SK-N-SH treated with all-trans-retinoic acid at 6 μM for 48 hours (cell line): ENCODE measurements at regions not wholly inside any gene's neighbourhood (a gene's known extent, or its start where the extent isn't known, plus 50 kb on each side); places are given as distances from the start of the nearest gene placed in this dataset.

ENCODE experiments used
- ATAC-seq: fragments of 200-7000 bp; cut with Tn5 transposase; 3 replicates; pipeline ENCODE4 v1.9.1; 2020; ENCODE audit warnings: mild to moderate bottlenecking, moderate library complexity
- ARNTL ChIP-seq: fragments of 450-650 bp; formaldehyde crosslinking; IDR thresholded peaks from 2 replicates; pipeline ENCODE4 v1.5.0; 2020; ENCODE audit warnings: low read depth, mild to moderate bottlenecking, moderate library complexity, borderline replicate concordance
- BACH2 ChIP-seq: fragments of 250-450 bp; sonication (Bioruptor Pico); IDR thresholded peaks from 2 replicates; pipeline ENCODE4 v1.9.0; 2021; ENCODE audit warnings: mild to moderate bottlenecking, borderline replicate concordance
- CREB5 ChIP-seq: fragments of 250-450 bp; sonication (Bioruptor Pico); IDR thresholded peaks from 2 replicates; pipeline ENCODE4 v1.5.1; 2020; ENCODE audit warnings: low read depth, mild to moderate bottlenecking, moderate library complexity
- CSDC2 ChIP-seq: fragments of 250-450 bp; sonication (Bioruptor Pico); IDR thresholded peaks from 2 replicates; pipeline ENCODE4 v1.5.0; 2020; ENCODE audit warnings: mild to moderate bottlenecking, moderate library complexity
- CSRNP3 ChIP-seq: fragments of 250-450 bp; sonication (Bioruptor Pico); IDR thresholded peaks from 2 replicates; pipeline ENCODE4 v1.5.1; 2021; ENCODE audit warnings: mild to moderate bottlenecking, moderate library complexity
- ESRRG ChIP-seq: fragments of 250-450 bp; sonication (Bioruptor Pico); IDR thresholded peaks from 2 replicates; pipeline ENCODE4 v1.6.1; 2021; ENCODE audit warnings: mild to moderate bottlenecking
- GLIS3 ChIP-seq: fragments of 250-450 bp; sonication (Bioruptor Pico); IDR thresholded peaks from 2 replicates; pipeline ENCODE4 v1.5.0; 2020; ENCODE audit warnings: mild to moderate bottlenecking, moderate library complexity
- ISL1 ChIP-seq: fragments of 250-450 bp; sonication (Bioruptor Pico); IDR thresholded peaks from 2 replicates; pipeline ENCODE4 v2.1.2; 2022; ENCODE audit warnings: mild to moderate bottlenecking, moderate library complexity
- OSR1 ChIP-seq: fragments of 250-450 bp; sonication (Bioruptor Pico); IDR thresholded peaks from 2 replicates; pipeline ENCODE4 v1.8.0; 2022; ENCODE audit warnings: moderate library complexity, mild to moderate bottlenecking, inconsistent platforms
- PATZ1 ChIP-seq: fragments of 250-450 bp; sonication (Bioruptor Pico); IDR thresholded peaks from 2 replicates; pipeline ENCODE4 v1.8.0; 2020; ENCODE audit warnings: mild to moderate bottlenecking, moderate library complexity, borderline replicate concordance
- PPARA ChIP-seq: fragments of 250-450 bp; sonication (Bioruptor Pico); IDR thresholded peaks from 2 replicates; pipeline ENCODE4 v1.5.0; 2020; ENCODE audit warnings: mild to moderate bottlenecking, borderline replicate concordance
- RARB ChIP-seq: fragments of 250-450 bp; sonication (Bioruptor Pico); IDR thresholded peaks from 2 replicates; pipeline ENCODE4 v1.8.0; 2021; ENCODE audit warnings: mild to moderate bottlenecking, moderate library complexity
- SNAI2 ChIP-seq: fragments of 250-450 bp; sonication (Bioruptor Pico); IDR thresholded peaks from 2 replicates; pipeline ENCODE4 v1.5.0; 2020; ENCODE audit warnings: mild to moderate bottlenecking, moderate library complexity
- TCF4 ChIP-seq: fragments of 250-450 bp; sonication (Bioruptor Pico); IDR thresholded peaks from 2 replicates; pipeline ENCODE4 v1.8.0; 2021; ENCODE audit warnings: mild to moderate bottlenecking, moderate library complexity, borderline replicate concordance
- TOX ChIP-seq: fragments of 250-450 bp; sonication (Bioruptor Pico); IDR thresholded peaks from 2 replicates; pipeline ENCODE4 v1.8.0; 2021; ENCODE audit warnings: mild to moderate bottlenecking, moderate library complexity, borderline replicate concordance
- ZFP3 ChIP-seq: fragments of 250-450 bp; sonication (Bioruptor Pico); IDR thresholded peaks from 2 replicates; pipeline ENCODE4 v1.5.0; 2020; ENCODE audit warnings: mild to moderate bottlenecking, moderate library complexity
- ZFP30 ChIP-seq: fragments of 450-650 bp; formaldehyde crosslinking; IDR thresholded peaks from 2 replicates; pipeline ENCODE4 v1.5.0; 2022; ENCODE audit warnings: mild to moderate bottlenecking, moderate library complexity
- ZNF565 ChIP-seq: fragments of 450-650 bp; formaldehyde crosslinking; conservative IDR thresholded peaks from 2 replicates; pipeline ENCODE4 v1.5.0; 2020; ENCODE audit warnings: low read depth, mild to moderate bottlenecking, moderate library complexity
- ZNF70 ChIP-seq: fragments of 450-650 bp; formaldehyde crosslinking; IDR thresholded peaks from 2 replicates; pipeline ENCODE4 v1.5.0; 2020; ENCODE audit warnings: mild to moderate bottlenecking, moderate library complexity
- ZNF8 ChIP-seq: fragments of 450-650 bp; formaldehyde crosslinking; IDR thresholded peaks from 2 replicates; pipeline ENCODE4 v1.5.0; 2020; ENCODE audit warnings: mild to moderate bottlenecking, moderate library complexity
- TF ChIP-seq, protein P1 (sequence below): fragments of 250-450 bp; sonication (Bioruptor Pico); IDR thresholded peaks from 2 replicates; pipeline ENCODE4 v1.8.0; 2021; ENCODE audit warnings: low read depth, mild to moderate bottlenecking, moderate library complexity, borderline replicate concordance

- TF ChIP-seq PATZ1 (CRISPR knock-in tag) (no peak), CSRNP3 (CRISPR knock-in tag) (no peak)
These were observed 119.7 kb upstream of the SPATA13 start (continued) for GRCh38 chr13:24040835-24041234.

GRCh38 chr13:24041651-24042225 lies 118.8 kb upstream of the SPATA13 start:
- no peak for ATAC-seq
- no peak for TF ChIP-seq CSDC2 (CRISPR knock-in tag)
- no peak for TF ChIP-seq BACH2 (CRISPR knock-in tag)
- no peak for TF ChIP-seq ESRRG (CRISPR knock-in tag)
- no peak for TF ChIP-seq RARB (CRISPR knock-in tag)
- TF ChIP-seq OSR1: no peak
- TF ChIP-seq PPARA (CRISPR knock-in tag): no peak
- no peak for TF ChIP-seq ZNF565 (CRISPR knock-in tag)
- no peak for TF ChIP-seq CREB5 (CRISPR knock-in tag)
- TF ChIP-seq PATZ1 (CRISPR knock-in tag): no peak
- TF ChIP-seq, protein P1, sequence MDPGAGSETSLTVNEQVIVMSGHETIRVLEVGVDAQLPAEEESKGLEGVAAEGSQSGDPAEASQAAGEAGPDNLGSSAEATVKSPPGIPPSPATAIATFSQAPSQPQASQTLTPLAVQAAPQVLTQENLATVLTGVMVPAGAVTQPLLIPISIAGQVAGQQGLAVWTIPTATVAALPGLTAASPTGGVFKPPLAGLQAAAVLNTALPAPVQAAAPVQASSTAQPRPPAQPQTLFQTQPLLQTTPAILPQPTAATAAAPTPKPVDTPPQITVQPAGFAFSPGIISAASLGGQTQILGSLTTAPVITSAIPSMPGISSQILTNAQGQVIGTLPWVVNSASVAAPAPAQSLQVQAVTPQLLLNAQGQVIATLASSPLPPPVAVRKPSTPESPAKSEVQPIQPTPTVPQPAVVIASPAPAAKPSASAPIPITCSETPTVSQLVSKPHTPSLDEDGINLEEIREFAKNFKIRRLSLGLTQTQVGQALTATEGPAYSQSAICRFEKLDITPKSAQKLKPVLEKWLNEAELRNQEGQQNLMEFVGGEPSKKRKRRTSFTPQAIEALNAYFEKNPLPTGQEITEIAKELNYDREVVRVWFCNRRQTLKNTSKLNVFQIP (CRISPR knock-in tag): no peak
- TF ChIP-seq ZNF70 (CRISPR knock-in tag): no peak
- no peak for TF ChIP-seq ISL1 (CRISPR knock-in tag)
- no peak for TF ChIP-seq ZNF8 (CRISPR knock-in tag)
- TF ChIP-seq TOX: no peak
- no peak for TF ChIP-seq SNAI2 (CRISPR knock-in tag)
- TF ChIP-seq CSRNP3 (CRISPR knock-in tag): no peak

DNA sequence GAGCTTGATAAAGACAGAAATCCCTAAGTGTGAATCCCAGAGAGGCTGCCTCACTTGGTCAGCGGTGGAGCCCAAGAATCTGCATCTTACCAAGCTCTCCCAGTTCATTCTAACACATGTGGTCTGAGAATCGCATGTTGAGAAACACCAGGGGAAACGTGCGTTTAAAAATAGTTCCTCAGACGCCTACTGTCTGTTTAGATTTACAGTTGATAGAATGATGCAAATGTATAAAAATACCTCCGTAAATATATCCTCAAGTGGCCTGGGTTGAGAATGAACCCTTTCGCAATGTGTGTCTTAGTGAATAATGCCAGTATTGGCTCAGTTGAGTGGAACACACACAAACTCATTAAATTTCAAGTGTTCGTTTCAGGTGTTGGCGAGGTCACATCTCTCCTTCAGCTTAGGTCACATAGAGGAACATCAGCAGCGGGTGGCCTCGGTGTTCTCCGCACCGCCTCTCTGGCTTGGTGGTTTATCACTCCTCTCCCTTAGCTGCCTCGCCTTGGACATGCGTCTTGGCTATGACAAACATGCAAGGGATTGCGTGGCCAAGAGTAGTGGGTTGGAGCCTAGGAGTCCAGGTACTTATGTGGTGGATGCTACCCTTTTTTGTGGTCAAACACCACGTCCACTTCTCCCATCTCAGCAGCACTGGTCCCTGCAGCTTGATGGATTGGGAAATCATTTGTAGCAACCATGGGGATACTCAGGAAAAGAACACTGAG lies 117.6 kb upstream of the SPATA13 start:
- no peak for ATAC-seq
- TF ChIP-seq OSR1 (no peak), ZNF8 (CRISPR knock-in tag) (no peak), ZFP3 (no peak), ZNF70 (CRISPR knock-in tag) (no peak), ARNTL (no peak), GLIS3 (CRISPR knock-in tag) (no peak), TCF4 (CRISPR knock-in tag) (no peak), CSRNP3 (CRISPR knock-in tag) (no peak), ZNF565 (CRISPR knock-in tag) (no peak), SNAI2 (CRISPR knock-in tag) (no peak), BACH2 (CRISPR knock-in tag) (no peak), CREB5 (CRISPR knock-in tag) (no peak), CSDC2 (CRISPR knock-in tag) (no peak), RARB (CRISPR knock-in tag) (no peak), ZFP30 (CRISPR knock-in tag) (no peak), TOX (no peak)
- TF ChIP-seq, protein P1 (CRISPR knock-in tag): no peak
